ENCODE measurements at regions not wholly inside any gene's neighbourhood (a gene's known extent, or its start where the extent isn't known, plus 50 kb on each side); places are given as distances from the start of the nearest gene placed in this dataset.
"Not testable (repeated sequence)": the region's sequence is repeated elsewhere in the genome, so short reads cannot be mapped to it uniquely, and the experiment has no call there.

DNA sequence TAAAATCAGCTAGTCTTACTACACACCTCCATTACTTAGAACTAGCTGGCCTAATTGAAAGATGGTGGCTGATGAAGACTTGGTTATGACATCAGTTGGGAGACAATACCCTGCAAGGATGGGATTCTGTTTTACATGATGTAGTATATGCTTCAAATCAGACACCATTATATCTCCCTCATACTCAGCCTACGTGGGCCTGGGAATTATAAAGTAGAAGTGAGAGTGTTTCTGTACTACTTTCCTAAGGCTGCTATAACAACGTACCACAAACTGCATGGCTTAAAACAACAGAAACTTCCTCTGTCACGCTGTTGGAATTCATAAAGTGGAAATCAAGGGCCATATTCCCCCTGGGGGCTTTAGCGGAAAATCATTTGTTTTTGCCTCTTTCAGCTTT is 190.4 kb downstream of the PAH start:
- DNase-seq: no peak

DNA sequence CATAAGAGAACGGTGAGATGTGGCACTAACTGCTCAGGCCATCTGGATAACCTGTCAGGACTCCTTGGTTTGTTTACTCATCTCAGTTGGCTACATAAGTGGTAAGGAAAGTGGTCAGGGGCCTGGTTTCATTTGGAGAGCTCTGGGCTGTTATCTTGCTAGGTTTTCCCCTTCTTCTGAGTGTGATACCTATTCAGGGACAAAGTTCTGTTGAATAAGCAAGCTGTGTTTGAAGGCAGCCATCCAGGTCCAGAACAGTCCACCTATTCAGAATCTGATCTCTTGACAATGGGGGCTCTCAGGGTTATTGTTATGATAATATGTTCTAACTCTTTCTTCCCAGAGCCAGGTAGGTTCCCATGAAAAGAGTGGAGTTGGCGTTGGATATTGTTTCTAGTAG is 194.9 kb downstream of the PAH start:
- DNase-seq: no peak

DNA sequence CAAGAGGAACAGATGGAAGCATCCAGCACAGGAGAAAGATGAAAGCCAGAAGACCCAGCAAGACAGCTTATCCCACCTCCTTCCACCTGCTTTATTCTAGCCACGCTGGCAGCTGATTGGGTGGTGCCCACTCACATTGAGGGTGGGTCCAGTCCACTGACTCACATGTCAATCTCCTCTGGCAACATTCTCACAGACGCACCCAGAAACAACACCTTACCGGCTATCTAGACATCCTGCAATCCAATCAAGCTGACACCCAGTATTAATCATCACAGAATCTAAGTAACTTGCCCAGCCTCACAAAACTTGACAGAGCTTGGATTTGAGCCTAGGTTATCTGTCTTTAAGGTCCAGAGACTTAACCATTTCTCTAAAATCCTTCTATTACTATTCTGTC is 208.9 kb downstream of the PAH start:
- no peak for DNase-seq

DNA sequence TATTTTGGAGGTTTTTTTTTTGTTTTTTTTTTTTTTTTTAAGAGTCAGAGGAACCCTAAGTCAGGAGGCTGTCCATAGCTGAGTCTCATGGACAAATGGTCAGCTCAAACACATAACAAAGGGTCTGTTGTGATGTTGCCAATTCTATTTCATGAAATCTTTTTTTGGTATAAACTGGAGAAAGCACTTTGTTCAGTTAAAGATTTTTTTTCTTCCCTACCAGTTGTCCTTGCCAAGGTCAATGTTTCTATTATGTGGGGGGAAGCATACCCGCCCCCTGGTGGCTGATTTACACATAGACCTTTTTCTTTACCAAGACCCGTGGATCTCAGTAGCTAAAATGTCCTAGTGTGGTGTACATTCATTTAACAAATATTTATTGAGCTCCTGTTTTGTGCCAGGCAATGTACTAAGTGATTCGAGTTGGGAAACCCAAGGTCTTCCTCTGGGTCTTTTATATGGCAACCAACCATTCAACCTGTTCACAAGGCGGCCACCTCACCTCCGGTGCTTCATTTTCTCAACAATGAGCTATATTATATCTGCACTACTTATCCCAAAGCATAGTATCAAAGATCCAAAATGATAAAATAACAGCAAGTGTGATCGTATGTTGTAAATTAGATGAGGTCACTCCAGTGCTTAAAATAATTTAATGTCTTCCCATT is 214.5 kb downstream of the PAH start:
- peak; percentile 65 for DNase-seq

DNA sequence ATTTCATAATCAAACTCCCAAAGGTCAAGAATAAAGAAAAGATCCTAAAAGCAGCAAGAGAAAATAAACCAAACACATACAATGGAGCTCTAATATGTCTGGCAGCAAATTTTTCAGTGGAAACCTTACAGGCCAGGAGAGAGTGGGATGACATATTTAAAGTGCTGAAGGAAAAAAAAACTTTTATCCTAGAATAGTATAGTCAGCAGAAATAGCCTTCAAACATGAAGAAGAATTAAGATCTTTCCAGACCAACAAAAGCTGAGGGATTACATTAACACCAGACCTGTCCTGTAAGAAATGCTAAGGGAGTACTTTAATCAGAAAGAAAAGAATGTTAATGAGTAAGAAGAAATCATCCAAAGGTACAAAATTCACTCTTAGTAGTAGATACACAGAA is 215.7 kb upstream of the IGF1 start:
- DNase-seq: no peak

DNA sequence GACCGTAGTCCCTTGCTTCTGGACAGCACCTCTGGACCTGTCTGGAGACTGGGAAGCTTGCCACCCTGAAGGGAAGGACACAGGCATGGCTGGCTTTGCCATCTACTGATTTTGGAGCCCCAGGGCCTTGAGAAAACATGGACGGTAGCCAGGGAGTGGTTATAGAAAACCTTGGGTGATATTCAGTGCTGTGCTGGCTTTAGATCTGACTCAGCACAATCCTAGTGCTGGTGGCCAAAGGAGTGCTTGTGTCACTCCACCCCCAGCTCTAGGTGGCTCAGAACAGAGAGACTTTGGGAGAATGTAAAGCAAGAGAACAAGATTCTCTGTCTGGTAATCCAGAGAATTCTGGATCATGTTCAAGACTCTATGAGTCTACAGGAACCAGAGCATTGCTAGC is 214.5 kb upstream of the IGF1 start:
- DNase-seq: no peak

DNA sequence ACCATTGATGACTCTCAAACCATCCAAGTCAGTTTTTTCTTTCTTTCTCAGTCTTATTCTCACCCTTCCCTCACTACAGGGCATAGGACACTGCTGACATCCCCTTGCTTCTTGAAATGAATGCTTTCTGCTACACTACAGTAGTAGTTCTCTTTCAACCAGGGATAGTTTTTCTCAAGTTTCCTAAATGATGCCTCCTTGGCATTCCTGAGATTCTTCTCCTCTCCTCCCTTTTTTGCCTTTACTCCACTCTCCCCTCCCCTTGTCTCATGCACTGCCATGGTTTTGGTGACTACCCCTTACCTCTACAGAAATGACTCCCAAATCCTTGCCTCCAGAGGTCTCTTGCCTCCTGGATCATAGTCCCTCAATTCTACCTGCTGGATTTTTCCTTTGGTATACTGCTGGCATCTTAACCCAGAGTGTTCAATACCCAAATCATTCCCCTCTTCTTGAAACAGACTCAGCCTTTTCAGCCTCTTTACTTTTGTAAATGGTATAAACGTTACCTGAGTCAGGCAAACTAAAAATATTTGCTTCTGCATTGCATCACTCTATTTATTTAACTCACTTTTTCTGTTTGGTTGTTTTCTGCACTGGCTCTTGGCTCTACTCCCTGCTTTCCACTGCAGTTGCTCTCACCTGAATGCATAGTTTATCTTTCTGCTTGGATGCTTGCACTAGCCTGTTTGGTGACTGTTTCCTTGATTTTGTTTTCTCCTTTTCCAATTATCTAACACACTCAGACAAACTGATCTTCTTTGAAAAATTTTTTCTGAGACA is 211.6 kb upstream of the IGF1 start:
- DNase-seq: no peak

DNA sequence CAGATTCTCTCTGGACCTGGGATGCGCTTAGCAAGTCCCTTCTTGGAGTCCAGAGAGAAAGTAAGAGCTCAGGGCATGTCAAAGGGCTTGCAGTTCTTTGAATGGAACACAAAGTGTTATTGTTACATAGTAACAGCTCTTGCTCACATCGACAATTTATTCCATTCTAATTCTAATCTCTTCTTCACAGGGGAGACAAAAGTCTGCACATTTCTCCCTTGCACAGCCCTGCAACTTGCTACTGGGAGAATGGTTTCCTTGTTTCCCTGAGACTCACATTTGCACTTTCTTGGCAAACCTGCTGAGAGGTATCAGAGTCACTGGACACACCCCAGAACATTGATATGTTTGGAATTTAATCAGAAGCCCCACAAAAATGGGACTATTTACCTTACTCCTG is 209.9 kb upstream of the IGF1 start:
- DNase-seq: no peak

DNA sequence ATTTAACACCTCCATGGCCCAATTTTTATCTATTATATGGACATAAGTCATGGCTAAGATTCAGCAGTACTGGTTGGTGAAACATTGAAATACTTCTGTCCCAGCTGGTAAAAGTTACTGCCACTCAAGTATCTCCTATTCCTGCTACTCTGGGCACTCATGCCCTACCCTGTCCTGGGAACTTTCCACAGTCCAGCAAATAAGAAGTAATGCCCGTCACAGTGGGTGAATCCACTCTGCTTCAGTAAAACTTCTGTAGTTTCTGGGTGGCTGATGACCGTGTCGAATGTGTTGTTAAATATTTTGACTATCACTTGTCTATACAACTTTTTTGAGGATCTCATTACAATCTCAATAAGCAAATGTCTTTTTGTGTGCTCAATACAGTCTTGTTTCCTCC is 209.3 kb upstream of the IGF1 start:
- no peak for DNase-seq

DNA sequence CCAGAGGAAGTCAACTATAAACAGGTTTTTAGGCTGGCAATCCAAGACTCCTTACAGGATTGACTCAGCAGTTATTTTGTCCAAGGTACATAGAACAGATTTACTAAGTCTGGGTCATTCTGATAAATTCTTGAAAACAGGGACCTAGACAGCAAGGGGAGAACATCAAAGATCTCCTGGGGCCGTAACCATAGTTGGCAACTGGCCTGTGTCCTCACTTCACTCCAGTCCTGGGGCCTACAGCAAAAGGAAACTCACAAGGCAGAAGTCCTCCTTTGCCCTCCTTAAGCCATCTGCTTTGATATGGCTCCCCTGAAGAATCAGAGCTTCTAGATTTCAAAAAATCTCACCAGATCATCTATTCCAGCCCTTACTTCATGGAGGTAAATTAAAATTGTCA is 207.2 kb upstream of the IGF1 start:
- DNase-seq: no peak

DNA sequence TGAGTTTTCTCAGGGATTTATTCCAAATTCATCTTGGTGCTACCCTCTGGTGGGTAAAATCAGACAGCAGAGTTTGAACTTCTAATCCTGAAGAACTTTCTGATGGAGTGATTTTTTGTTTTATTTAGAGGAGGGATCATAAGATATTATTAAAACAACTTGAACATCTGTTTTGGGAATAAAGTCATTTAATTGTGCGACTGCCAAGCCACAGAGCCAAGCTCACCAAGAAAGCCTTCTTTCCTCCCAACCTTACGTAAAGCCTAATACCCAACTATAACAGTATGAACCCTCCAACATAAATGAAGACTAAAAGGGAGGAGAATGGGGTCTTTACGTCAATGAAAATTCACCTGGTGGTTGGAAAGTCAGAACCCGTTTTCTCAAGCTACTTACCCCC is 205.5 kb upstream of the IGF1 start:
- DNase-seq: no peak

DNA sequence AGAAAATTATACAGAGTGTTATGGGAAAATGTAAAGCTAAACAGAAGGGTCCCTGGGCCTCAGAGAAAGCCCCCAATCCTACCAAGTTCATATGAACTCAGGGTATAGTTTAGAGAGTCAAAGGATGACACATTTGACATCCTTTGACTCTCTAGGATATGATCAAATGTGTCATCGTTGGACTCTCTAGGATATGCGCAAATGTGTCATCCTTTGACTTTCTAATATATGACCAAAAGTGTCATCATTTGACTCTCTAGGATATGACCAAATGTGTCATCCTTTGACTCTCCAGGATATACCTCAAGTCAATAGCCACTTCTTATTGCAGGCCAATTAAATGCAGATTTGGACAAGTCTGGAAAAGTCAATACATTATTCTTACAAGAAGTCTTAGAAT is 204.8 kb upstream of the IGF1 start:
- peak; percentile 23 for DNase-seq

DNA sequence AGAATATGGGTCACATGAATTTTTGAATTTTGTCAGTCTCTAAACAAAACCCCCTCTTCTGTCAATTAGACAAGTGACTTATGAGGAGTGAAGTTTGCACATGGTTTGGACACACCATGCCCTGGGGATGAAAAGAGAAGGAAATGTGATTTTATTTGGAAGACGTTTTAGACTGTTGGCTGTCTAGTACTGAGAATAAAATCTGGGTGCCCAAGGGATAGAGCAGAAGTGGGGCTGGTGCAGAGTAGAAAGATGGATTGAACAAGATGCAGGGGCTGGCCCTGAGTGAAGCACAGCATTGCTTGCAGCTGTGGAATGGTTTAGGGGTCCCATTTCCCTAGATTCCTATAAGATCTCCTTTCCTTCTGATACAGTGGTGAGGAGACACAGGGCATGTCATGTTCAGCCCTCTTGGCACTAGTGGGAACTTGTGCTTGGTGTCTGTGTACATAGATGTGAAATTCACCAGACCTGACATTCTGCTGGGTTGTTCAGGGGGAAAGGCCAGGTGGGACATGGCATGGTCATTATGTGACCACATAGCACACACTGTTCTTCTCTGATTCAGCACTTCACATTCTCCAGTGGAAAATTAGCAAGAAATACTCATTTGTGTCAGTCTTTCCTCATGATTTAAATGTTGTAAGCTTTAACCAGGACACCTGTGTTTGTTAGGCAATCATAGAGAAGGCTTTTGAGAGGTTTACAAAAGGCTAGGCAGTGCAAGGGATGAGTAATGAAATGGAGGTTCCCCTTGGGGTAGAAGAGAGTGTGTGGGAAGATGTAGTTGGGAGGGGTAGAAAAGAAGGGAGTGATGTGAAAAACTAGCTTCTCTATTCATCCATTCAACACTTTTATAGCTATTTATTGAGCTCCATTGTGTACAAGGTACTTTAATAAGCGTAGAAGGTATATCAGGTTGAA is 202.3 kb upstream of the IGF1 start:
- DNase-seq: no peak

DNA sequence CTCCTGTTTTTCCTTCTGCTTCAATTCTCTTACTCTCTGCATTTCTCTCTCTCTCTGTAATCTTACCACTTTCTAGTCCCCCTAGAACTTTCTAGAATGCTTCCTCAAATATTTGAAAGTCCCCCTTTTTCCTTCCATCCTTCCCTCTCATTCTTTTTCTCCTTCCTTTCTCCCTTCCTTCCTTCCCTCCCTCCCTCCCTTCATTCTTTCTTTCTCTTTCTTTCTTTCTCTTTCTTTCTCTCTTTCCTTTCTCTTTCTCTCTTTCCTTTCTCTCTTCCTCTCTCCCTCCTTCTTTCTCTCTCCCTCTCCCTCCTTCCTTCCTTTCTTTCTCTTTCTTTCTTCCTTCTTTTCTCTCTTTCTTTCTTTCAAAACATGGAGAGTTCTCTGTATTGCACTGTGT is 201.4 kb upstream of the IGF1 start:
- DNase-seq: no peak

DNA sequence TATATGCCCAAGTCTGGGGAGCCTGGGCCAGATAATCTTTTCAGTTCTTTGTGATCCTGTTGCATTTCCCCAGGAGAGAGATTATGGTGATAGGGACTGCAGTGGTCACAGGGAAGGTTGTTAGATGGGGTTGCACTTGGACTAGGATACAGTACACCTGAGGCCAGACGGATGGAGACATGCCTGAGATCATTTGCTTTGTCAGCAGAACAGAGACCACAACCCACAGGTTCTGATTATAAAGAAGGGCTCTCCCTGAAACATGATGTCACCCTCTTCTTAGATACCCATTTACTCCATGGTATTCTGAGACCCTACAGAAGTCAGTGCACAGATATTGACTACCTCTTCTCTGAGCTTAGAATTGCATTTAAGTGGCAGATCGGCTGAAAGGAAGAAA is 200.9 kb upstream of the IGF1 start:
- no peak for DNase-seq

DNA sequence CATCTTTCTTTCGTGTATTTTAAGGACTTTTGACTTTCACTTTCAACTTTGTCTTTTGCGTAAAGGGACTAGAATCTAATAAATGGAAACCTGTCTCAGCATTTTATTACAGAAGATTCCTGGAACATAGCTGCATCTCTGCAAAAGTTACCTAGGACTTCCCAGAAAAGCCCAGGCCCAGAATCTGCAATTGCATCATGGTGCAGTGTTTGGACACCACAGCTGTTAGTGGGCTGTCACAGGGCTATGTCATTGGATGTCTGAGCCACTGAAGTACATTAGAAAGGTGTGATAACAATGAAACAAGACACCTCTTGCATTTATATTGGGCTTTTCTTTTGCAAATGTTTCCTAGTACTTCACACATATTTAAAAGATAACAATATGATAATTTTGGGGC is 199.9 kb upstream of the IGF1 start:
- DNase-seq: no peak

DNA sequence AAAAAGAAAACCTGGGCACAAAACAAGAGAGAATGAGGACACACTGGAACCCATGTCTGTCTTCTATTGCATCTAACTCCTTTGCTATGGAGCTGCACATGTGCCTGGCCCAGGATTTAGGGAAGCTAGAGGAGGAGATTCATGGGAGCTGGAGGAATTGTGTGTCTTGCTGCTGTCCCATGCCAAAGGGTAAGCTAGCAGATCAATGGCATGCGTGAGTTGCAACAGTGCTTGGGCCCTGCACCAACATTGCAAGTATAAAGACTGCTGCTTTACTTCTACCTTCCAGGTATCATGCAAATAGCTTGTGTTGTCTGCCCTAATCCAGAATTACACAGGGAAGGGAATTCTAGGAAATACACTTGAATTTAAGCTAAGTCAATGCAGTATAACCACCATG is 196.4 kb upstream of the IGF1 start:
- DNase-seq: no peak

DNA sequence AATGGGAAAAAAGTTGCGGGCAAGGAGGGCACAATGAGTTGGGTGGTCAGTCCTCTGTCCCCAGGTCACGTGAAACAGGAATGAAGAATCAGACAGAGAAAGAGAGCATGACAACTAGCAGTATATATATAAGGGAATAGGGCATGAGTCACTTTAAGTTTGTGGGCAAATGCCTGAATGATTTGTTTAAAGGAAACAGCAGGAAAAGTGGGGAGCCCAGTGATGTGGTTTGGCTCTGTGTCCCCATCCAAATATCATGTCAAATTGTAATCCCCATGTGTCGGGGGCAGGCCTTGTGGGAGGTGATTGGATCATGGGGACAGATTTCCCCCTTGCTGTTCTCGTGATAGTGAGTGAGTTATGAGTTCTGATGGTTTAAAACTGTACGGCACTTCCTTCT is 195.3 kb upstream of the IGF1 start:
- DNase-seq: no peak

DNA sequence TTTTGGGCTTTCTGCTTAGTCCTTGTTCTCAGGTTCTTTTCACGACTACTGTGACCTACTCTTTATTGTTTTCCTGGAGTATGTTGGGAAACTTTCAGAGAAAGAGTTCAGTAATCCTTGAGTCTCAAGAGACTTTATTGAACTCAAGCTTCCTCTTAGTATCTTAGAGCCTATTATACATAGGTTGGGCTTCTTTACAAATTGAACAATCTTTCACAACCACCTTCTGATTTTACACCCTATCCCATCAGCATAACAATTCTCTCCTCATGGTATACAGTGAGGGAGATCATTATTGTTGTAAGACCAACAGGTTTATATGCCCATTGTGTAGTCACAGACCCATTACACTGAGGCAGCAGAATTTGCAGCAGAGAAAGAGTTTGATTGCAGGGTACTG is 193.2 kb upstream of the IGF1 start:
- no peak for DNase-seq

DNA sequence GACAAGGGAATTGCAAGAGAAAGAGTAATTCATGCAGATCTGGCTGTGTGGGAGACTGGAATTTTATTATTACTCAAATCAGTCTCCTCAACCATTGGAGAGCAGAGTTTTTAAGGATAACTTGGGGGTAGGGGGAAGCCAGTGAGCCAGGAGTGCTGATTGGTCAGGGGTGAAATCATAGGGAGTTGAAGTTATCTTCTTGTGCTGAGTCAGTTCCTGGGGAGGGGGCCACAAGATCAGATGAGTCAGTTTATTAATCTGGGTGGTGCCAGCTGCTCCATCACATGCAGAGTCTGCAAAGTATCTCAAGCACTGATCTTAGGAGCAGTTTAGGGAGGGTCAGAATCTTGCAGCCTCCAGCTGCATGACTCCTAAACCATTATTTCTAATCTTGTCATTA is 191.8 kb upstream of the IGF1 start:
- not testable (repeated sequence) for DNase-seq

DNA sequence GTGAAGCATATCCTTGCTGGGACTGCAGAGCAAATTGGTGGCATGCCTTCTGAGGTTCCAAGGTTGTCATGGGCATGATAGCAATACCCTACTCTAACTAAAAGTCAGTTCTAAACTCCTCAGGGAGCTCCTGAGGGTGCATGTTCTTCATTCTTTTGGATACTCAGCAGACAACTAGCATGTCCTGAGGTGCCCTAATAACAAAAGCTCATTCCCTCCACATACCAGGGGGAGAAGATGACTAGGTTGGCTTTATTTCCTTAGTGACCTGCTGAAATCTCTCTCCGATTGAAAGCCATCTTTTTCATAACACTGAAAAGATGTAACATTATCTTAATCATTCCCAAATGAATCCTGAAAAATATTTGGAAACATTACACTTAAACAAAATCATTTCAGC is 188.7 kb upstream of the IGF1 start:
- DNase-seq: no peak

DNA sequence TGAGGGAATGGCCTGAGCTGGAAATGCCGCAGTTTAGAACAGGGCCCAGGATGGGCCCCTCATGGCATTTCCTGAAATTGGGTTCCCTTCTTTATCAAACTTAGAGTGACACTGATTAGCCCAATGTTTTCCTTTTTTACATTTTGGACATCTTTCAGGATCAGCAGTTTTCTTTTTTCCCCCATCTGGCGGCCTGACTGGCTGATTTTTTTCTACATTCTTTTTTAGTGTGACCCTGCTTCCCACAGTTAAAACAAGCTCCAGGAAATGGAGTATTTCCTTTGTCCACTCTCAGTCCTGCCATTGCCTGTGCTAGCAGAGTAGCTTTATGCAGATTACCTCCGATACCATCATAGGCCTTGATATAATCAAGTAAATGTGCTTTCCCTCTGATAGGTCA is 185.8 kb upstream of the IGF1 start:
- DNase-seq: not testable (repeated sequence)

DNA sequence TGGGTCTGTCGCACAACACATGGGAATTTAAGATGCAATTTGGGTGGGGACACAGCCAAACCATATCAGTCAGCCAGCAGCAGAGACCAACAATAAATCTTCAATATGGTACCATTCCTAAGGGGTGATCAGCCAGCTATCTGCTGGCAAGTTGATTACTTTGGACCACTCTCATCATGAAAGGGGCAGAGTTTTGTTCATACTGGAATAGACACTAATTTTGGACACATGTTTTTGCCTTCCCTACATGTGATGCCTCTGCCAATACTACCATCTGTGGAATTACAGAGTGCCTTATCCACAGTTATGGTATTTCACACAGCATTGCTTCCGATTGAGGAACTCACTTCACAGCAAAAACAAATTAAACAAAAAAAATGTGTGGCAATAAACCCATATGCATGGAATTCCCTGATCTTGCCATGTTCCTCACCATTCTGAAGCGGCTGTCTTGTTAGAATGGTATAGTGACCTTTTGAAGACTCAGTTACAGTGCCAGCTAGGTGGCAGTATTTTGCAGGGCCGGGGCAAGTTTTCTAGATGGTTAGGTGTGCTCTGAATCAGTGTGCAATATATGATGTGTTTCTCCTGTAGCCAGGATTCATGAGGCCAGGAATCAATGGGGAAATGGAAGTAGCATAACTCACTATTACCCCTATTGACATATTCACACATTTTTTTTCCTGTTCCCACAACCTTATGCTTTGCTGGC is 179.0 kb upstream of the IGF1 start:
- no peak for DNase-seq

Data from suppressor macrophage treated with lipopolysaccharide for 4 hours (primary cell).